ENCODE measurements at regions not wholly inside any gene's neighbourhood (a gene's known extent, or its start where the extent isn't known, plus 50 kb on each side); places are given as distances from the start of the nearest gene placed in this dataset.

DNA sequence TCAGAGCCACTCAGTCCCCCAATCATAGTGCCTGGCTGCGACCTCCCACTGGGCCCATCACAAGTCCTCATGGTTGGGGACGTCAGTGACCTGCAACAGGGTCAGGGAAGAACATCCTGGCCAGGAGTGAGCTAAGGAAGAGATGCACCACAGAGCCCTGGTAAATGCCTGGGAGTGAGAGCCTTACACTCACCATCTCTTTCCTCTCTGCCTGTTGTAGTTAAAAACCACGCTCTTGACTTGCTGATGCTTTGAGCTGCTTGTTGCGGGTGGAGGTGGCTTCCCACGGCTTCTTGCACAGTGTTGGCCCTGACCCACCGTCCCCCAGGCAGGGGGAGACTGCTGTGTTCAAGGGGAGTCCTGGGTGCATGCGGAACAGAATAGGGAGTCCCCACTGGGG lies 91.1 kb upstream of the RGMA start:
- no peak for TF ChIP-seq EZH2 (IDR thresholded peaks at IDR 0.05; ENCODE audit: low read depth, low read length, severe bottlenecking)
- no peak for TF ChIP-seq CBX8 (IDR thresholded peaks at IDR 0.05; ENCODE audit: borderline replicate concordance, low read depth, low read length)
- TF ChIP-seq, protein P1, sequence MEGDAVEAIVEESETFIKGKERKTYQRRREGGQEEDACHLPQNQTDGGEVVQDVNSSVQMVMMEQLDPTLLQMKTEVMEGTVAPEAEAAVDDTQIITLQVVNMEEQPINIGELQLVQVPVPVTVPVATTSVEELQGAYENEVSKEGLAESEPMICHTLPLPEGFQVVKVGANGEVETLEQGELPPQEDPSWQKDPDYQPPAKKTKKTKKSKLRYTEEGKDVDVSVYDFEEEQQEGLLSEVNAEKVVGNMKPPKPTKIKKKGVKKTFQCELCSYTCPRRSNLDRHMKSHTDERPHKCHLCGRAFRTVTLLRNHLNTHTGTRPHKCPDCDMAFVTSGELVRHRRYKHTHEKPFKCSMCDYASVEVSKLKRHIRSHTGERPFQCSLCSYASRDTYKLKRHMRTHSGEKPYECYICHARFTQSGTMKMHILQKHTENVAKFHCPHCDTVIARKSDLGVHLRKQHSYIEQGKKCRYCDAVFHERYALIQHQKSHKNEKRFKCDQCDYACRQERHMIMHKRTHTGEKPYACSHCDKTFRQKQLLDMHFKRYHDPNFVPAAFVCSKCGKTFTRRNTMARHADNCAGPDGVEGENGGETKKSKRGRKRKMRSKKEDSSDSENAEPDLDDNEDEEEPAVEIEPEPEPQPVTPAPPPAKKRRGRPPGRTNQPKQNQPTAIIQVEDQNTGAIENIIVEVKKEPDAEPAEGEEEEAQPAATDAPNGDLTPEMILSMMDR (IDR thresholded peaks at IDR 0.05; ENCODE audit: control extremely low read depth in 1 of 3, insufficient read depth in 1 of 3, low read depth in 1 of 3, low read length in 3 of 3): no peak
- no peak for TF ChIP-seq SP2 (IDR thresholded peaks at IDR 0.05; ENCODE audit: low read length)
- TF ChIP-seq FOSL1 (IDR thresholded peaks at IDR 0.05; ENCODE audit: insufficient read depth, low read depth, low read length): no peak
- TF ChIP-seq POLR2A (IDR thresholded peaks at IDR 0.05; ENCODE audit: control extremely low read depth in 1 of 2, low read depth in 2 of 2, low read length in 2 of 2): no peak

All from H1 (cell line).